GM12872 (cell line): ENCODE measurements at regions not wholly inside any gene's neighbourhood (a gene's known extent, or its start where the extent isn't known, plus 50 kb on each side); places are given as distances from the start of the nearest gene placed in this dataset.

Experiments
- CTCF ChIP-seq: IDR thresholded peaks from 3 replicates; pipeline ENCODE4 v1.5.1; 2011; ENCODE audit warnings: low read depth, mild to moderate bottlenecking, low read length, moderate library complexity; ENCODE audit not compliant: insufficient read depth

GRCh38 chr7:132687016-132687415, 110.7 kb upstream of the PLXNA4 start:
- no peak for TF ChIP-seq CTCF

- TF ChIP-seq CTCF, result no peak
Measured at GRCh38 chr7:132685277-132685676, 109.0 kb upstream of the PLXNA4 start.

GRCh38 chr7:132683896-132684690, 107.8 kb upstream of the PLXNA4 start:
- TF ChIP-seq CTCF, result no peak

- no peak for TF ChIP-seq CTCF
Measured at GRCh38 chr7:132681951-132682350, 105.7 kb upstream of the PLXNA4 start.

GRCh38 chr7:132680590-132680989, 104.3 kb upstream of the PLXNA4 start:
- TF ChIP-seq CTCF, result no peak

- TF ChIP-seq CTCF, result no peak
Measured at GRCh38 chr7:132678656-132679055, 102.4 kb upstream of the PLXNA4 start.

- no peak for TF ChIP-seq CTCF
Measured at GRCh38 chr7:132677918-132678317, 101.6 kb upstream of the PLXNA4 start.
